Heart left ventricle (tissue), 16 donors: ENCODE measurements at regions not wholly inside any gene's neighbourhood (a gene's known extent, or its start where the extent isn't known, plus 50 kb on each side); places are given as distances from the start of the nearest gene placed in this dataset.

Experiments used
- ATAC-seq, 4 donors: fragments of 200-7000 bp; cut with Tn5 transposase; one replicate each; pipeline ENCODE4 v1.9.1; 2020 to 2022; ENCODE audit warnings: moderate library complexity in 4 of 4, mild to moderate bottlenecking in 3 of 4, moderate number of reproducible peaks in 1 of 4
- DNase-seq, 5 donors: peaks; one replicate each; pipeline ENCODE4 v3.0.0-alpha.2; 2020
- H3K27ac ChIP-seq, 12 donors: fragments of 200-600 bp; sonication (generic) in 4 of 12; one replicate each; pipeline versions ENCODE4 v1.5.0 to v1.8.0; 2016 to 2022; ENCODE audit warnings: mild to moderate bottlenecking in 2 of 12
- H3K27me3 ChIP-seq, 9 donors: fragments of 200-600 bp; sonication (generic) in 2 of 9; one replicate each; pipeline versions ENCODE4 v1.5.1 to v1.8.0; 2016 to 2022; ENCODE audit warnings: mild to moderate bottlenecking in 3 of 9
- H3K36me3 ChIP-seq, 9 donors: fragments of 200-600 bp; sonication (generic) in 2 of 9; one replicate each; pipeline versions ENCODE4 v1.5.0 to v1.8.0; 2018 to 2022; ENCODE audit warnings: mild to moderate bottlenecking in 2 of 9
- H3K4me1 ChIP-seq, 12 donors: fragments of 200-600 bp; sonication (generic) in 4 of 12; one replicate each; pipeline versions ENCODE4 v1.5.0 to v1.8.0; 2016 to 2022; ENCODE audit warnings: mild to moderate bottlenecking in 3 of 12
- H3K4me3 ChIP-seq, 12 donors: fragments of 200-600 bp; sonication (generic) in 4 of 12; one replicate each; pipeline versions ENCODE4 v1.5.0 to v1.8.0; 2017 to 2022; ENCODE audit warnings: mild to moderate bottlenecking in 9 of 12, moderate library complexity in 4 of 12
- H3K9me3 ChIP-seq, 12 donors: fragments of 200-600 bp; sonication (generic) in 4 of 12; one replicate each; pipeline versions ENCODE4 v1.5.0 to v1.8.0; 2016 to 2022; ENCODE audit warnings: mild to moderate bottlenecking in 1 of 12
- CTCF ChIP-seq, 12 donors: fragments of 200-600 bp; sonication (generic) in 4 of 12; IDR thresholded peaks; one replicate each; pipeline versions ENCODE4 v1.5.0 to v1.8.0; 2018 to 2022; ENCODE audit warnings: antibody characterized with exemption in 12 of 12, mild to moderate bottlenecking in 5 of 12
- POLR2A ChIP-seq, 2 donors: fragments of 450-650 bp; IDR thresholded peaks; one replicate each; pipeline ENCODE4 v1.6.1; 2017; ENCODE audit warnings: antibody characterized with exemption in 2 of 2, mild to moderate bottlenecking in 2 of 2, moderate library complexity in 2 of 2
- WGBS, 4 donors: extraction: QIAGEN DNeasy Blood & Tissue Kit in 2 of 4; methylation state at CpG; one replicate each; pipeline versions ENCODE4 v1.1.5 to v1.1.7; 2013 to 2018; 5-methylcytosine and 5-hydroxymethylcytosine counted together
- intact Hi-C, 10 donors: fragments of 100-400 bp; cut with DNase I; formaldehyde crosslinking; loops; one replicate each; pipeline versions ENCODE4 v1.11.1 to v1.14.2; 2022
- donor health status: ischemic (EF 13 %, LVEDD 7.1; RV severe dilation, severe dysfunction).
- donor health status: healthy with polysubstance abuse.
- donor health status: DM: no; HTN: yes; CAD: no.
- donor health status: DM: no; HTN: no; CAD: no.
- donor health status: ischemic (EF 25% LVEDD 6.9; RV normal size, moderate dysfunction).
- donor health status: ischemic (EF 25% LVEDD 5.7; RV mildly dilated, moderate dysfunction).
- donor health status: healthy.
- donor health status: DM: yes; HTN: yes; CAD: no.
- donor health status: ischemic (EF 35%, LVEDD 5.7; RV mildly dilated, moderate dysfunction).
- donor health status: nonischemic (EF 11% LVEDD 7.7; RV severe dilation, severe dysfunction).
- donor health status: DM: yes; HTN: yes; CAD: no.
- donor health status: PGD.
- donor health status: ischemic (EF 29% LVEDD 5.4; RV normal size, mild dysfunction).
- donor health status: nonischemic (EF 23%, LVEDD 6.1; RV moderate dilation, normal function).

GRCh38 chr10:33454554-33454953 is 120.1 kb upstream of the NRP1 start:
- H3K4me1 ChIP-seq, result peaks cover 0 to 2% (median 0%) of the 10 kb centered on the region in 12 donors
- H3K27me3 ChIP-seq, result no peaks in the 10 kb centered on the region
- intact Hi-C loops, result loop anchor here in 1 of 10 donors (10.0 kb wide), 1 partner anchor 110 kb away; no protein-coding TSS in a partner anchor
- H3K9me3 ChIP-seq, result peaks cover 0 to 15% (median 0%) of the 10 kb centered on the region in 12 donors
- TF ChIP-seq CTCF (IDR thresholded peaks at IDR 0.05) (no peak), POLR2A (IDR thresholded peaks at IDR 0.05) (no peak)
- DNase-seq (no peak), ATAC-seq (no peak)
- no peak overlapping the region for H3K27ac ChIP-seq
- 92 to 100% (median 94%) methylated on average over 2 of the region's 2 CpGs for WGBS, 4 donors
- no peak overlapping the region for H3K4me3 ChIP-seq
- H3K36me3 ChIP-seq, result no peaks in the 10 kb centered on the region

- Histone ChIP-seq H3K4me3 (no peak overlapping the region), H3K4me1 (no peaks in the 10 kb centered on the region), H3K9me3 (peaks cover 0 to 15% (median 0%) of the 10 kb centered on the region in 12 donors), H3K27ac (no peak overlapping the region), H3K27me3 (no peaks in the 10 kb centered on the region), H3K36me3 (no peaks in the 10 kb centered on the region)
- intact Hi-C loops, result loop anchor here in 1 of 10 donors (10.0 kb wide), 1 partner anchor 109 kb away; no protein-coding TSS in a partner anchor
- WGBS, 4 donors, result 87 to 90% (median 88%) methylated on average over 9 of the region's 9 CpGs
- ATAC-seq, result no peak
- TF ChIP-seq CTCF (IDR thresholded peaks at IDR 0.05) (no peak), POLR2A (IDR thresholded peaks at IDR 0.05) (no peak)
- no peak for DNase-seq
Measured at GRCh38 chr10:33453081-33454025, 118.9 kb upstream of the NRP1 start.

- Histone ChIP-seq H3K9me3 (peaks cover 0 to 15% (median 0%) of the 10 kb centered on the region in 12 donors), H3K4me1 (no peaks in the 10 kb centered on the region), H3K36me3 (no peaks in the 10 kb centered on the region), H3K4me3 (no peak overlapping the region), H3K27ac (no peak overlapping the region), H3K27me3 (no peaks in the 10 kb centered on the region)
- WGBS, 4 donors, result 94 to 97% (median 96%) methylated on average over 7 of the region's 7 CpGs
- no peak for DNase-seq
- TF ChIP-seq POLR2A (IDR thresholded peaks at IDR 0.05) (no peak), CTCF (IDR thresholded peaks at IDR 0.05) (no peak)
- intact Hi-C loops, result no loop called here
- ATAC-seq, result no peak
Measured at GRCh38 chr10:33448421-33449140, 114.1 kb upstream of the NRP1 start.

- DNase-seq (no peak), ATAC-seq (peak in 2 of 4 donors; percentile 33 to 54)
- Histone ChIP-seq H3K36me3 (no peaks in the 10 kb centered on the region), H3K27ac (no peak overlapping the region), H3K4me3 (no peak overlapping the region), H3K9me3 (no peaks in the 10 kb centered on the region), H3K27me3 (no peaks in the 10 kb centered on the region), H3K4me1 (no peaks in the 10 kb centered on the region)
- no peak for TF ChIP-seq POLR2A (IDR thresholded peaks at IDR 0.05)
- TF ChIP-seq CTCF (IDR thresholded peaks at IDR 0.05), result no peak
- WGBS, 4 donors, result 48 to 68% (median 53%) methylated on average over 5 of the region's 5 CpGs
- intact Hi-C loops, result no loop called here
Measured at GRCh38 chr10:33441561-33441960, 107.1 kb upstream of the NRP1 start.
